Daoy (cell line): ENCODE measurements at regions not wholly inside any gene's neighbourhood (a gene's known extent, or its start where the extent isn't known, plus 50 kb on each side); places are given as distances from the start of the nearest gene placed in this dataset.
A peak's percentile ranks its signal among the peaks of the same experiment; 100 is the strongest.
"Not testable (repeated sequence)": the region's sequence is repeated elsewhere in the genome, so short reads cannot be mapped to it uniquely, and the experiment has no call there.

Source experiments
- DNase-seq: peaks from one replicate; pipeline ENCODE4 v3.0.0-alpha.2; 2015; ENCODE audit warnings: low read depth

DNA sequence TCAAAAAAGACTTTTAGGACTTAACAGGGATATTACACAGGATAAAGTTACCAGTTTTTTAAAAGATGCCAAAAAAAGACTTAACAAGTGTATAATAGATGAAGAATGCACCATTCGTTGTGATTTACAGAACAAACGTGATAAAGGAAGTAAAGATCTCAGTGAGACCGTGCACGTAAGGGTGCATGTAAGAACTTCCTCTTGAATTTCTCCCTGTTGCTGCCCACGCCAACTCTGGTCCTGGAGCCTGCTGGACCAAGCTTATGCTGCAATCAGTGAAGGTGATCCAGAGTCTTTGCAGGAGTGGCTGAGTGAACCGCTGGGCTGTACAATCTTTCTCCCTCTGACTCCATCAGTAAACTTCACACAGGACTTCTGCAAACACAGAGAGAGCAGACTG is 593.7 kb downstream of the TMEM121 start:
- DNase-seq: no peak

DNA sequence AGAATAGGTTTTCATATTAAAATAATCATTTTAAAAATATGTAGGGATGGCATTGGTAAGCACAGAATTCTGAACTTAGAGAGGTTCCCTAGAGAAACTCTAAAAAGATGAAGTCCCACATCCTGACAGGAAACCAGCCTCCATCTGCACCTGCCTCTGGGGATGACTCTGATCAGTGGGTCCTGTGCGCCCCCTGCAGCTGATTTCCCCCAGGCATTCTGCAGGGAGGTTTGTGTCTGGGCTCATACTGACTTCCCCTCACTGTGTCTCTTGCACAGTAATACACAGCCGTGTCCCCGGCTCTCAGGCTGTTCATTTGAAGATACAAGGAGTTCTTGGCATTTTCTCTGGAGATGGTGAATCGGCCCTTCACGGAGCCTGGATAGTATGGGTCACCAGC is 602.9 kb downstream of the TMEM121 start:
- DNase-seq: no peak

DNA sequence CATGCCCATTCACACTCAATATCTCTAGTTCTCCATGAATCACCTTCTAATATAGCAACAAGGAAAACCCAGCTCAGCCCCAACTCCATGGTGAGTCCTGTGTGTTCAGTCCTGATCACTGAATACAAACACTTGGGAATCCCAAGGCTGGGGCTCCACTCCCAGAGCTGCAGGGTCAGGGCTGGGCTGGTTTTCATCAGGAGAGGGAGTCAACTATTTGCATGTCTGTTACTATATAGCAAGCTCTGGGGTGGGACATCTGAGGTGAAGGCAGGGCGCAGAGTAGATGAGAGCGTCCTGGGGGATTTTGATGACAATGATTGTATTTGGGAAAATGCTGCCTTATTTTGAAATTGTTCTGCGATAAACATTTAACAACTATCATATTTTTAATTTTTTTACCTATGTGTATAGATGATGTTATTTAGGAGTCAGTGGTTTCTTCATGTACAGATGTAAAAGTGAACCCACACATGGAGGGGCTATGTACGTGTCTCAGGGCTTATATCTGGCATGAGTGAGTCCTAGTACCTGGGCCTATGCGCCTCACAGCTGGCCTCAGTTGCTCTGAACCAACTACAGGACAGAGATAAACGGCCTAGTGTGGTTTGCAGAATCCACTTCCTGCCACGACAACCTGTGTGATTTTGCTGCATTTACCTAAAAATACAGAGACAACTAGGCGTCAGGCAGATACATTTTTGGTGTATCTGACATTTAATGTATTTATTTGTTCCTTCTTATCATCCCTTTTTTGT is 603.7 kb downstream of the TMEM121 start:
- not testable (repeated sequence) for DNase-seq

DNA sequence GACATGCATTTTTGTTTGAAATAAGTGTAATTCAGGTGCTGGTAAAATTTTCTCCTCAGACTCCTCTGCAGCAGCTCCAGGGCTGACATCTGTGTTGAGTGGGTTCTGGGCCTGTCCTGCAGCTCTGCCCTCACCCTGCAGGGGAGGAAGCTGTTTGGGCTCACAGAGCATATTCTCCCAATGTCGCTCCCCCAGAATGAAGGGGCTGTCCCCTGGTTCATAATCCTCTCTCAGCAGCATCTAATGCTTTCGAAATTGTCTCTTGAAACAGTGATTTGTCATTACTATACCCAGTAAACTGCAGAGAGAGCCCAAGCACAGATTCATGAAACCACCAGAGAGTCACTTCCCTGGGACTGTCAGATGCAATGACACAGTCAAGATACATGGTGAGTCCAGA is 606.7 kb downstream of the TMEM121 start:
- DNase-seq: not testable (repeated sequence)

DNA sequence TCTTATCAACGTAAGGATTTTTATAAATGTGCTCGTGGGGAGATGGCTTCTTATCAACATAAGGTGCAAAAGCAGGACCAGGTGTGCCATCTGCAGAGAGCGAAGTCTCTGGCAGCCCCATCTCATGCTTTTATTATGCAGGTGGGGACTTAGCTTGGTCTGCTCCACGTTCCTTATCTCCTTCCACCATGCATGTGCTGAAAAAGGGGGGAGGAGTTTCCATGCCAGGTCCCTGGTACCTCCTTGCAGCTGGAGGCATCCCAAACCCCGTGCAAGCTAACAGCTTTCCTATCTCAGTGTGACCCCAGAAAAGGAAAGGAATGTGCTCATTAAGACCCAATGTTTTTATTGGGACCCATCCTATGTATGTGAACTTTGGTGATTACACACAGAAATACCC is 608.5 kb downstream of the TMEM121 start:
- no peak for DNase-seq

DNA sequence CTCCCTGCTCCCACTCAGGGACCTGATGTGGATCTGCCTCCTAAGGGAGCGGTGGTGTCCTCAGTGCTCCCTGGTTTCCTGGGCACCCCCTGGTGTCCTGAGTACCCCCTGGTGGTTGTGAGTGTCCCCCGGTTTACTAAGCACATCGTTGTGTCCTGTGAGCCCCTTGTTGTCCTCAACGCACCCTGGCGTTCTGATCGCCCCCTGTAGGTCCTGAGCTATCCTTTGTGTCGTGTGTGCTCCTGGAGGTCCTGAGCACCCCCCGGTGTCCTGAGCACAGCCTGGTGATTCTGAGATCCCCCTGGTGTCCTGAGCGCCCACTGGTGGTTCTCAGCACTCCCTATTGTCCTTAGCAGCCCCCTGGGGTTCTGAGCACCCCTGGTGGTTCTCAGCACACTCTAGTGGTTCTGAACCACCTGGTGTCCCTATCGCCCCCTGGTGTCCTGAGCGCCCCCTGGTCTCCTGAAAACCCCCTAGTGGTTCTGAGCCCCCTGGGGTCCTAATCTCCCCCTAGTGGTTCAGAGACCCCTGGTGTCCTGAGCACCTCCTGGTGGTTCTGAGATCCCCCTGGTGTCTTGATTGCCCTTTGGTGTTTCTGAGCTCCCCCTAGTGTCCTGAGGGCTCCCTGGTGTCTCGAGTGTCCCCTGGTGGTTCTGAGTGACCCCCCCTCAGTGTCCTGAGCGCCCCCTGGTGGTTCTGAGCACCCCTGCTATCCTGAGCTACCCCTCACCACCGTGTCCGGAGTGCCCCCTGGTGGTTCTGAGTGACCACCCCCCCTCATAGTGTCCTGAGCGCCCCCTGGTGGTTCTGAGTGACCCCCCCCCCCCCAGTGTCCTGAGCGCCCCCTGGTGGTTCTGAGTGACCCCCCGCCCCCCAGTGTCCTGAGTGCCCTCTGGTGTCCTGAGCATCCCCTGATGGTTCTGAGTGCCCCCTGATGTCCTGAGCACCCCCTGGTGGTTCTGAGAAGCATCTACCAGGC is 615.1 kb downstream of the TMEM121 start:
- no peak for DNase-seq

GRCh38 chr14:106145731-106146130 is 619.3 kb downstream of the TMEM121 start:
- not testable (repeated sequence) for DNase-seq

GRCh38 chr14:106153362-106153955 is 627.1 kb downstream of the TMEM121 start:
- peak; percentile 77 for DNase-seq

- no peak for DNase-seq
Measured at GRCh38 chr14:106163316-106163715, 636.9 kb downstream of the TMEM121 start.

GRCh38 chr14:106163812-106164211 is 637.4 kb downstream of the TMEM121 start:
- not testable (repeated sequence) for DNase-seq

DNA sequence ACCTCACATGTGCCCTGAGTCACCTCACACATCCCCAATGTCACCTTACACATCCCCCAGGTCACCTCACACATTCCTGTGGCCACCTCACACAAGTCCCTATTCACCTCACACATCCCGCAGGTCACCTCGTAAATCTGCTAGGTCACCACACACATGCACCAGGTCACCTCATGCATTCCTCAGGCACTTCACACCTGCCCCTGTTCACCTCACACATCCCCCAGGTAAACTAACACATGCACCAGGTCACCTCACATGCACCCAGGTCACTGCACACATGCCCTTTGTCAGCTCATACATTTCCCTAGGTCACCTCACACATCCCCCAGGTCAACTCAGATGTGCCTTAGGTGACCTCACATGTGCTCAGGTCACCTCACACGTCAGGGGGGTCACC is 639.8 kb downstream of the TMEM121 start:
- DNase-seq: no peak

DNA sequence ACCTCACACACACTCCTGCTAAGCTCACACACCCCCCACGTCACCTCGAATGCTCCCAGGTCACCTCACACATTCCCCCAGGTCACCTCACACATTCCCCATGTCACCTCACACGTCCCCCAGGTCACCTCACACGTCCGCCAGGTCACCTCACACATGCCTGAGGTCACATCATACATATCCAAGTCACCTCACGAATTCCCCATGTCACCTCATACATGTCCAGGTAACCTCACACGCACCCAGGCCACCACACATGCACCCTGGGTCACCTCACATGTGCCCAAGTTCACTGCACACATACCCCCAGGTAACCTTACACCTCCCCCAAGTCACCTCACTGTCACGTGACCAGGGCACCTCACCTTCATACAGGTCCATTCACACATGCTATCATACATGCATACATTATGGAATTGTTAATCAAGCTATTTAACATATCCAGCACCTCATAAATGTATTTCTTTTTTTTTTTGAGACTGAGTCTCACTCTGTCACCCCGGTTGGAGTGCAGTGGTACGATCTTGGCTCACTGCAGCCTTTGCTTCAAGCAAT is 640.3 kb downstream of the TMEM121 start:
- DNase-seq: no peak

DNA sequence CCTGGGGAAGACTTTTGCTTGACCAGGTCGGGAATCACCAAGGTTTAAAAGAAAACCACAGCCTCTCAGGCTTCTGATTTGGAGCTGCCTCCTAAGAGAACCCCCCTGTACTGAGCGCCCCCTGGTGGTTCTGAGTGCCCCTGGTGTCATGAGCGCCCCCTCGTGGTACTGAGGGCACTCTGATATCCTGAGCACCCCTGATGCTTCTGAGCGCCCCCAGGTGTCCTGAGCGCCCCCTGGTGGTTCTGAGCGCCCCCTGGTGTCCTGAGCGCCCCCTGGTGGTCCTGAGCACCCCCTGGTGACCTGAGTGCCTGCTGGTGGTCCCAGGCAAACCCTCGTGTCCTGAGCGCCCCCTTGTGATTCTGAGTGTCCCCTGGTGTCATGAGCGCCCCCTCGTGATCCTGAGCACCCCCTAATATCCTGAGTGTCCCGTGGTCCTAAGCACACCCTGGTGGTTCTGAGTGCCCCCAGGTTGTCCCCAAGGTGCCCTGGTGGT is 643.8 kb downstream of the TMEM121 start:
- not testable (repeated sequence) for DNase-seq

GRCh38 chr14:106174206-106174605 is 647.8 kb downstream of the TMEM121 start:
- DNase-seq: no peak

DNA sequence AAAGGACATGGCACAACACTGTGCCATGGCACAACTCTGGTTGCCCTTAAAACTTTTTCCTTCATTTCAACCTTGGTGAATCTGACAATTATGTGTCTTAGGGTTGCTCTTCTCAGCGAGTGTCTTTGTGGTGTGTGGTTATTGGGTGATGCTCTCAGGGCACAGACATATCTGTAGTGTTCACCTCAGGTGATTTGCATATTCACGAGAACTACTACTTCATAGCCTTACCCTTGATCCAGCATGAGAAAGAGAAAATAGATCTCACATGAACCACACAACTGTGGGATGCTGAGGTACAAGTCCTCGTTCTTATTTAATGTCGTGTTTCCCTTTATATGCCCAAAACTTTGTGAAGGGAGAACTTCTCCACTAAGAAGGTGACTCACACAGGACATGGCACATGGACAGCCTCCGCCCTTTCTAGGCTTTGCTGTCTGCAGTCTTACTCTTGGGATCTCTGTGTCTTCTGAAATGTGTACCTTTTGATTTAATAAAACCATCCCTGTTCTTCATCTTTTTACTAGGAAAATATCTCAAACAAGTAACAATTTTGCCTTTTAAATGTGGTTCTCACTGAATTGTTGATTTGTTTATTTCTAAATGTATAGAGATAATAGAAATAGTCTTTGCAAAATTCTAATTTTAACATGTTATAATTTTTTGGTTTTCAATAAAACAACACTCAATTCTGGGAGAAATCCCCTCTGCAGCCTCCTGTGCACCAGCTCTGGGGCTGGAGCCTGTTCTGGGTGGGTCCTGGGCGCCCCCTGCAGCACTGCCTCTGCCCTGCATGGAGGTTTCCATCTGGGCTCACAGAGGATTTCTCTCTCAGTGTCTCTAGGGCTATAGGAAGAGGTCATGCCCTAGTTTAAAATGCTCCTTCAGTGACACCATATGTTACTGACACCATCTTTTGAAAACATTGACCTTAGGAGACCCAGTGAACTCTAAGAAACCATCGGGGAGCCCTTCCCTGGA is 651.2 kb downstream of the TMEM121 start:
- not testable (repeated sequence) for DNase-seq

DNA sequence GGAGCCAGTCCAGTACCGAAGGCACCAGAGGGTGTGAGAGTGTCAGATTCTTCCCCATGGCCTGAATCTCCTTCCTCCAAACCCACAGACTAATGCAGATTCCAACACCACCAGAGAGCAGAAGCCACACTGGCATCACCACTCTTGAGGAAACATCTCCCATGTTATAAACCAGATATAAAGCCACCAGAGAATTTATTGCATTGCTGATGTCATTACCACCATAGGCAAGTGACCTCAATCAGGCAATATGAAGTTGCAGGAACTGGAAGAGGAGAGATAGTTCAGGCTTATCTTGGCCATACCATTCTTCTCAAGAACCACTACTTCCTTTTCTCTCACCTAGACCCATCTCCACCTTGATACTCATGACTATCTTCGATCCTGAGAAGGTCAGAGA is 653.4 kb downstream of the TMEM121 start:
- DNase-seq: no peak

DNA sequence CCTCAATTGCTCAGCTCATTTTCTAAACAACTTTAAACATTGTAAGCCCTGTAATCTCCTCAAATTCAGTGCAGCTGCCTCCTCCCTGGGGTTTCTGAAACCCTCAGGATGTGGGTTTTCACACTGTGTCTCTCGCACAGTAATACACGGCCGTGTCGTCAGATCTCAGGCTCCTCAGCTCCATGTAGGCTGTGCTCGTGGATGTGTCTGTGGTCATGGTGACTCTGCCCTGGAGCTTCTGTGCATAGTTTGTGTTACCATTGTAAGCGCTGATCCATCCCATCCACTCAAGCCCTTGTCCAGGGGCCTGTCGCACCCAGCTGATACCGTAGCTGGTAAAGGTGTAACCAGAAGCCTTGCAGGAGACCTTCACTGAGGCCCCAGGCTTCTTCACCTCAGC is 658.4 kb downstream of the TMEM121 start:
- not testable (repeated sequence) for DNase-seq

DNA sequence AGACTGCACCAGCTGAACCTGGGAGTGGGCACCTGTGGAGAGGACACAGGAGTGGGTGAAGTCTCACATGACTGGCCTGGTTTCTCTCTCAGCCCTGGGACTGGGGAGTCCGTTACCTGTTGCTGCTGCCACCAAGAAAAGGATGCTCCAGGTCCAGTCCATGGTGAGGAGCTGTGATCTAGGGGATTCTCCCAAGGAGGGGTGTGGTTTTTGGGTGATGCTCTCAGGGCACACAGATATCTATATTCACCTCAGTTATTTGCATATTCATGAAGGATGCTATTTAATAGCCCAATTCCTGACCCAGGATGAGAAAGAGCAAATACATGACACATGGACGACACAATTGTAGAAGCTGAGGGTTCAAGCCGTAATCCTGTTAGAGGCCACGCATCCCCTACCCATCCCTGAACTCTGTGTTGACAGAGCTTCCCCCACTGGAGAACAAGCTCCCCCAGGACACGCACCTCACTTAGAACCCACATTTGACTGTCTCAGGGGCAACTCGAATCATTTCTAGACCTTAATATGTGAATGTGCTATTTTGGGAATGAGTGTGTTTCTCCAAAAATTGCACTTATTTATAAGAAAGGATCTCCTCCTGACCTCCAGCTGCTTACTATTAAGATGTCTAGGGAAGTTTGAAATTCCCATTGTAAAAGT is 658.9 kb downstream of the TMEM121 start:
- DNase-seq: not testable (repeated sequence)

DNA sequence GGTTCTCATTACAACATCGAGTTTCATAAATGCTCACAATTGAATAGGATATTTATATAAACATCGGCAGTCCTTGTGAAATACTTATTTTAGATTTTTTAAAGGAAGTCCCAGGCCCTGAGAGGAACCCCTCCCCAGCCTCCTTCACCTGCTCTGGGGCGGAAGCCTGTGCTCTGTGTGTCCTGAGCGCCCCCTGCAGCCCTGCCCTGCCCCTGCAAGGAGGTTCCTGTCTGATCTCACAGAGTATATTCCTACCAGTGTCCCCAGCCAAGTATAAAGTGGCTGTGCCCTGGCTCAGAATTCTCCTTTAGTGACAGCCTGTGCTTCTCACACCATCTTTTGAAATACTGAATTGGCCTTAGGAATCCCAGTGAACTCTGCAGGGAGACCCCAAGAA is 659.5 kb downstream of the TMEM121 start:
- no peak for DNase-seq

GRCh38 chr14:106187216-106187615 is 660.8 kb downstream of the TMEM121 start:
- DNase-seq: no peak
